AML-193 (cell line): ENCODE measurements at regions not wholly inside any gene's neighbourhood (a gene's known extent, or its start where the extent isn't known, plus 50 kb on each side); places are given as distances from the start of the nearest gene placed in this dataset.
"Not testable (repeated sequence)": the region's sequence is repeated elsewhere in the genome, so short reads cannot be mapped to it uniquely, and the experiment has no call there.

Source experiments
- DNase-seq, 2 experiments: peaks; one replicate each; lab custom pipeline; 2025; lab: John Stamatoyannopoulos, UW

DNA sequence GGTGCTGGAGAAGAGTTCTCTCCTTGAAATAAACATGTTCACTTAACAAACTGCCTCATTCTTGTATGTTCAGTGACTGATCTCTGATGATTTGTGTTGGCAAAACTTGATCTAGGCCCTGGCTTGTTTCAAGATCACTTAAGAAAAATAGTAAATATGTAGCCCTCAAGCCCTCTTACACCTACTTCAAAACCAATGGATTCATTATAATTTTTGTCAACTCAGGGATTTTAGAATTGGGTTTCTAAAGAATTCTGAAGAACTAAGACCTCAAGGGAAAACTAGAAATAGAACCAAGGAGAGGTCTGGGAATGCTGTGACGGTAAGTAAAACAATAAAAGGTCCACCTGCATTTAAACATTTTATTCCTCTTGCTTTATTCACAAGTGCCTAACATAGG is 1731.6 kb upstream of the CELF4 start:
- DNase-seq = no peak

- no peak for DNase-seq
Observed at GRCh38 chr18:39296293-39296888, 1730.8 kb upstream of the CELF4 start.

DNA sequence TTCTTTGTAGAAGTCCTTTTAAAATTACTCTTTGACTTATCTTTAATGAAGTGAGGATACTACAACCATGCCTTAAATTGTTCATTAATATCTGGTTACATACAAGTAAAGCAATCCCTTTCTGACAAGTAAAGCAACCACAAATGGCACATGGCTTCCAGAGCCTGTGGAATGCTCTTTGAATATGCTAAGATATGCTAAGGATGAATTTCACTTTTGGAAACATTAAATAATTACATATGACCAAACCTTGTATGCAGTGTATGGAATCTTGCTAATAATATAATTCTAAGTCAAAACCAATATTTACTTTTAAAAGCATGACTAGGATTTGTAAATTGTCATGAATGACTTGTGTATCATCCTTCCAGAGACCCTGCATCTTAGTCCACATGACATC is 1711.2 kb upstream of the CELF4 start:
- no peak for DNase-seq

- no peak for DNase-seq
Observed at GRCh38 chr18:39274535-39274934, 1708.9 kb upstream of the CELF4 start.

DNA sequence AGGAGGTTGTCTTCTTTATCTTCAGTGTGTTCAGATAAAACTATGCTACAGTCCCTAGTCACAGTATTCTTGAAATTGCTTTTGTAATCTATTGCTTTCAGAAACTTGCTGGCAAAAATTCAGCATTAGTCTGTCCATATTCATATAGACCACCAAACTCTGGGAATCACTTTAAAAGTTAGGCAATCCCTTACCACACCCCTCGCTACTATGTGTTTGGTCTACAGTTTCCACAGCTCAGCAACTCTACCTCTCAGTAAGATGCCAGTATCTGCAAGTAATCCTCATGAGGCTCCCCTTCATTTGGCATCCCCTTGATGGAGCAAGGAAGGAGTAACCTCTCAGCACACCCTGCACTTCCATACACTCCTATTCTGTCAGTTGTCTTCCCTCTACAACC is 1706.6 kb upstream of the CELF4 start:
- DNase-seq = no peak

GRCh38 chr18:39271654-39272053 is 1706.1 kb upstream of the CELF4 start:
- DNase-seq = no peak

GRCh38 chr18:39260565-39260964 is 1695.0 kb upstream of the CELF4 start:
- DNase-seq = no peak

- DNase-seq = no peak
Observed at GRCh38 chr18:39259736-39260135, 1694.1 kb upstream of the CELF4 start.

GRCh38 chr18:39244242-39244641 is 1678.6 kb upstream of the CELF4 start:
- DNase-seq = no peak

- DNase-seq = no peak
Observed at GRCh38 chr18:39241534-39241933, 1675.9 kb upstream of the CELF4 start.

DNA sequence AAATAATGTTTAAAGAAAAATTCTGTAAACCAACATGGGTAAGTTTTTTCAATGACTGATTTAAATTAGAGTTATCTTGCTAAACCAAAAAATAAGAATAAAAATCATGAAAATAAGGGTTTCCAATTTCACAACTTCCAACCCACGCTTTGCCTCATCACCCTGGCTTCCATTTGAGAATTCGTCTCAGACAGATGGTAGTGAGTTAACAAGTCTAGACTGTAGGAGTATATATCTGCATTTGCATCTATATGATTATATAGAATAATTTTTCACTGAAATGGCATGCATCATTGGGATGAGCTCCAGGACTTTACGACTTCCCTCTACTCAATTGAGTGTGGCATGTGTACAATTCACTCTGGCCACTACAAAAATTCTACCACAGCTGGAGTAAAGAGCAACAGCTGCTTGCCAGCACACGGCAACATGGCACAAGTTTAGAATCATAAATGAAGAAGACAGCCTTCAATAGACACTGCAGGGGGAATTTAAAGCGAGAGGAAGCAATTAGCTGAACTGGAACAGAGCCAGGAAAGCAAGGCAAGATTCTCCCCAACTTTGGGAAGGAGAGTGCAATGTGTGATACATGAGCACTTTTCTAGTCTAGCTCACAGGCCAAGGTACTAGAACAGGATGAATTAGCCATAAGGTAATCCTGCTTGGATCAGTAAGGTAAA is 1673.5 kb upstream of the CELF4 start:
- no peak for DNase-seq

DNA sequence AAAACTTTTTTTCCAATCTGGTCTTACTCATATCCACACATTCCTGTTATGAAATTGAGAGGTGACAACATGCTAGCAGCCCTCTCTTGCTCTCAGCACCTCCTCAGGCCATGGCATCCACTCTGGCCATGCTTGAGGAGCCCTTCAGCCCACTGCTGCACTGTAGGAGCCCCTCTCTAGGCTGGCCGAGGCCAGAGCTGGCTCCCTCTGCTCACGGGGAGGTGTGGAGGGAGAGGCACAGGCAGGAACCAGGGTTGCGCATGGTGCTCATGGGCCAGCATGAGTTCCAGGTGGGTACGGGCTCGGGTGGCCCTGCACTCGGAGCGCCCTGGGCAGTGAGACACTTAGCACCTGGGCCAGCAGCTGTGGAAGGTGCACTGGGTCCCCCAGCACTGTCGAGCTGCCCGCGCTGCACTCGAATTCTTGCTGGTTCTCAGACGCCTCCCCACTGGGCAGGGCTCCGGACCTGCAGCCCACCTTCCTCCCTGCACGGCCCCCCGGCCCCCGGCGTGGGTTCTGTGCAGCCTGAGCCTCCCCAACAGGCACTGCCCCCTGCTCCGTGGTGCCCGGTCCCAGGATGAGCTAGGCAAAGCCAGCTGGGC is 1669.6 kb upstream of the CELF4 start:
- DNase-seq = no peak

DNA sequence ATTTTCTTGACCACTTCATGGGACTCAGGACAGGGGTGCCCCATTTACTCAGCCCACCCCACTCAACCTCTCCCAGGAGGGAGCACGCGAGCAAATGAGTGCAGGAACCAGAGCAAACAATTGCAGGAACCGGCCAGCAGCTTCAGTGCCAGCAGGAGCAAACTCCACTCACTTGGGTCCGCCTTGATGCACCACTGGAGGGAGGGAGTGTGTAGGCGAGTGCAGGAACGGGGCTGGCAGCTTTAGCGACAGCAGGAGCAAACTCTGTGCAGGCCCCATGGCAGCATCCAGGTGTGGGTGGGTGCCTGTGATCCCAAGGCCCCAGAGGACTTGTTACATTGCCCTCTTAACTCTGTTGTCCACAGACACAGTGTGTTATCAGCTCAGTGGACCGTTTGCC is 1667.3 kb upstream of the CELF4 start:
- DNase-seq = no peak

DNA sequence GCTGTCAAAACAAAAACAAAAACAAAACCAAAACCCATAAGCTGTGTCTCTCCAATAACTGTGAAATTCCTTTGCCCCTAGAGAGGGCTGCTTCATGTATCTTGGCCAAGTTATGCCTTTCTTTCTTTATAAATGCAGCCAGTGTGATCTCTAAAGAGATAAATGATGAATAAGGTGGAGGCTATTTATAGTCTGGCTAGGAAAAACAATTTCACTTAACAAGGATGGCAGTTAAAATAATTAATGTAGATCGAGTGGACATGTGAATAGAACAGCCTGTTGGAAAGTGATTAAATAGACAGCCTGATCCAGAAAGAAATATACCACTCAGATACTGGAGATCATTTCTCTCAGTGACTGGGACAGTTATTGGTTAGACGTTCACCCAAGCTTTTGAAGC is 1666.9 kb upstream of the CELF4 start:
- DNase-seq = no peak

GRCh38 chr18:39230086-39230803 is 1664.6 kb upstream of the CELF4 start:
- DNase-seq = no peak

GRCh38 chr18:39227769-39228168 is 1662.2 kb upstream of the CELF4 start:
- not testable (repeated sequence) for DNase-seq

GRCh38 chr18:39225373-39225772 is 1659.8 kb upstream of the CELF4 start:
- no peak for DNase-seq

- no peak for DNase-seq
Observed at GRCh38 chr18:39223283-39223682, 1657.7 kb upstream of the CELF4 start.

DNA sequence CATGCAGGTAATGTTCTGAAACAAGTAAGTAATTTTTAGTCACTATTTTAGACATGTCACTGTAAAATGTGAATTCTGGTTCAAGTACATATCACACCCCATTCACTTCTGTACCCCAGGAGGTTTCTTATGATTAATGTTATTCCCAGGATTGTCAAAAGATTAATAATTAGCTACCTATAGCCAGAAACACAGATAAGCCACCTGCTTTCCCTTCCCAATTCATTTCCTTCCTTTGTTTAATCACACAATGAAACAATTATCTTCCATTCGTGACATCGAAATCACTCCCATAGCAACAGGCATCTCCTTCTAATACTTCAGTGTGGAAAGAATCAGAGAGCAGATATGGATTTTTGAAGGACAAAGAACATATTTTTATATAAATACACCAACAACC is 1650.3 kb upstream of the CELF4 start:
- DNase-seq = no peak

DNA sequence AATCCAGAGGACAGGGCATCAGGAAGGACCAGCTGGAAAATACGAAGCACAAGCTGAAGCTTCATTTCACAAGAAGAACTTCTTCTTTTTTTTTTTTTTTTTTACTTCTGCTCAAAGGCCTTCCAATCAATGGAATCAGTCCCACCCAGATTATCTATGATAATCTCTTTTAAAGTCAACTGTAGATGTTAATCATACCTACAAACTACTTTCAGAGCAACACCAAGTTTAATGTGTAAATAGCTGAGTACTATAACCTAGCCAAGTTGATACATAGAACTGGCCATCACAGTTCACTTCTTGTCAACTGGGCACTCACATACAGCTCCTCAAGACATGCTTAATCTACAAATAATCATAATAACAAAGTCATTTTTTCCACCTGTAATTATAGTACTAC is 1645.9 kb upstream of the CELF4 start:
- no peak for DNase-seq

DNA sequence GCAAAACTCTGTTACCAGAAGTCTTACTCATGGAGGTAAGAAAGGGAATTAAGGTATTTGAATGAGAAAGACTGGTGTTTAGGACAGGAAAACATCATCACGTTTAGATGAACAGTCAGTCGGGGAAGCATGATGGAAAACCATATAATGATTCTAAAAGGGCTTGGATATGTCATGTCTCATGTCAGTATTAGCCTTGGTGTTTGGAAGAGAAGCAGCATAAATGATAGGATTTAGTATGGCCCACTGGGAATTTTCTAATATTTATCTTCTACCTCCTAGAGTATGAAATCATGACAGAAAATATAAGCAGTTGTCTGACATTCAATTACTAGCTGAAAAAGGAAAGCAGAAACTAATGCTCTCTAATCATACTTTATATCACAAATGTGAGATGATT is 1643.6 kb upstream of the CELF4 start:
- no peak for DNase-seq

- DNase-seq = no peak
Observed at GRCh38 chr18:39208729-39209128, 1643.1 kb upstream of the CELF4 start.

DNA sequence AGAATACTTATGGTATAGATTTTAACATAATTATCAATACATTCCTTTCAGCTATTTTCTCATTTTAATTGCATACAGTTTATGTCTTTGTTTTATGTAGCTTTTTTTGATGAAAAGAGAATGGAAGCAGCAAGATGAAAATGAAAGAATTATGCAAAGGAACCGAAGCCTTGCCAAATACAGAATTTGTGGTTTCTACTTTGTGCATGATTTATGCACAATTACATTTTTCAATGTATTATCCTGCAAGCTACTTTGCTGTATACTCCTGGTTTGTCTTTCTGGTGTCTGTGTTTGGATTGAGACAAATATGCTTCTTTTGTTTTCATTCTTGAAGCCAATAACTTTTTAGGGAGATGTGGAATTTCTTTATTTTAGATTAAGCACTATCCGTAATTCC is 1642.6 kb upstream of the CELF4 start:
- no peak for DNase-seq
